ENCODE measurements at regions not wholly inside any gene's neighbourhood (a gene's known extent, or its start where the extent isn't known, plus 50 kb on each side); places are given as distances from the start of the nearest gene placed in this dataset.
"Not testable (repeated sequence)": the region's sequence is repeated elsewhere in the genome, so short reads cannot be mapped to it uniquely, and the experiment has no call there.

GRCh38 chr6:104676679-104677078 lies 183.0 kb downstream of the HACE1 start:
- H3K4me3 ChIP-seq; H3K27me3 ChIP-seq; DNase-seq; H3K36me3 ChIP-seq; ATAC-seq; intact Hi-C loops (cut with DNase I); H3K9me3 ChIP-seq; H3K4me1 ChIP-seq; H3K27ac ChIP-seq: not testable (repeated sequence)
- 67% methylated on average over 3 of the region's 3 CpGs for WGBS (ENCODE audit: insufficient coverage, low coverage, low lambda C conversion rate, missing lambda C conversion rate)

- H3K4me1 ChIP-seq; H3K36me3 ChIP-seq; intact Hi-C loops (cut with DNase I); H3K27me3 ChIP-seq; H3K4me3 ChIP-seq; H3K27ac ChIP-seq; ATAC-seq; DNase-seq; H3K9me3 ChIP-seq: not testable (repeated sequence)
- 38% methylated on average over 1 of the region's 1 CpG for WGBS (ENCODE audit: insufficient coverage, low coverage, low lambda C conversion rate, missing lambda C conversion rate)
Measured at GRCh38 chr6:104675161-104675560, 184.6 kb downstream of the HACE1 start.

GRCh38 chr6:104673078-104673477 lies 186.6 kb downstream of the HACE1 start:
- H3K4me3 ChIP-seq; H3K4me1 ChIP-seq; H3K27ac ChIP-seq; intact Hi-C loops (cut with DNase I); DNase-seq; H3K36me3 ChIP-seq; H3K27me3 ChIP-seq; ATAC-seq; H3K9me3 ChIP-seq: not testable (repeated sequence)
- 0% methylated on average over 1 of the region's 1 CpG for WGBS (ENCODE audit: insufficient coverage, low coverage, low lambda C conversion rate, missing lambda C conversion rate)

- 100% methylated on average over 1 of the region's 1 CpG for WGBS (ENCODE audit: insufficient coverage, low coverage, low lambda C conversion rate, missing lambda C conversion rate)
- H3K27me3 ChIP-seq; DNase-seq; H3K4me1 ChIP-seq; H3K4me3 ChIP-seq; ATAC-seq; H3K27ac ChIP-seq; H3K36me3 ChIP-seq; H3K9me3 ChIP-seq; intact Hi-C loops (cut with DNase I): not testable (repeated sequence)
Measured at GRCh38 chr6:104671591-104671891, 188.2 kb downstream of the HACE1 start.

- H3K27me3 ChIP-seq; DNase-seq; ATAC-seq; H3K4me1 ChIP-seq; H3K36me3 ChIP-seq; H3K9me3 ChIP-seq; H3K27ac ChIP-seq; H3K4me3 ChIP-seq; intact Hi-C loops (cut with DNase I): not testable (repeated sequence)
- 55% methylated on average over 5 of the region's 17 CpGs for WGBS (ENCODE audit: insufficient coverage, low coverage, low lambda C conversion rate, missing lambda C conversion rate)
Measured at GRCh38 chr6:104670834-104671590, 188.7 kb downstream of the HACE1 start.

GRCh38 chr6:104669483-104669882 lies 190.2 kb downstream of the HACE1 start:
- no peak for TF ChIP-seq POLR2A (IDR thresholded peaks at IDR 0.05)
- no peak for TF ChIP-seq CTCF (IDR thresholded peaks at IDR 0.05)
- intact Hi-C loops (cut with DNase I) = no loop called here
- 92% methylated on average over 5 of the region's 5 CpGs for WGBS (ENCODE audit: insufficient coverage, low coverage, low lambda C conversion rate, missing lambda C conversion rate)
- H3K27me3 ChIP-seq = no peaks in the 10 kb centered on the region
- H3K36me3 ChIP-seq = no peaks in the 10 kb centered on the region
- H3K4me3 ChIP-seq = no peak overlapping the region
- no peaks in the 10 kb centered on the region for H3K9me3 ChIP-seq
- ATAC-seq = no peak
- DNase-seq = no peak
- no peaks in the 10 kb centered on the region for H3K4me1 ChIP-seq
- H3K27ac ChIP-seq = no peak overlapping the region

- H3K9me3 ChIP-seq = no peaks in the 10 kb centered on the region
- TF ChIP-seq POLR2A (IDR thresholded peaks at IDR 0.05) = no peak
- TF ChIP-seq CTCF (IDR thresholded peaks at IDR 0.05) = no peak
- intact Hi-C loops (cut with DNase I) = no loop called here
- H3K36me3 ChIP-seq = no peaks in the 10 kb centered on the region
- no peaks in the 10 kb centered on the region for H3K27me3 ChIP-seq
- DNase-seq = no peak
- no peak overlapping the region for H3K4me3 ChIP-seq
- H3K4me1 ChIP-seq = no peaks in the 10 kb centered on the region
- no peak overlapping the region for H3K27ac ChIP-seq
- ATAC-seq = no peak
- whole genome bisulfite sequencing (ENCODE audit: insufficient coverage, low coverage, low lambda C conversion rate, missing lambda C conversion rate) = 63% methylated on average over 1 of the region's 2 CpGs
Measured at GRCh38 chr6:104656235-104656634, 203.5 kb downstream of the HACE1 start.
